ENCODE measurements at regions not wholly inside any gene's neighbourhood (a gene's known extent, or its start where the extent isn't known, plus 50 kb on each side); places are given as distances from the start of the nearest gene placed in this dataset.

- TF ChIP-seq ZSCAN18 (CRISPR knock-in tag; IDR thresholded peaks at IDR 0.05) (no peak), ATF3 (CRISPR knock-in tag; conservative IDR thresholded peaks at IDR 0.05) (no peak), ZNF138 (CRISPR knock-in tag; conservative IDR thresholded peaks at IDR 0.05) (no peak), IRF2 (CRISPR knock-in tag; IDR thresholded peaks at IDR 0.05; ENCODE audit: borderline replicate concordance, low read depth) (no peak), ZNF121 (CRISPR knock-in tag; IDR thresholded peaks at IDR 0.05) (no peak)
These were observed 221.6 kb upstream of the ASCC3 start (continued) for GRCh38 chr6:101102702-101103101.

GRCh38 chr6:101108286-101108685 lies 227.2 kb upstream of the ASCC3 start:
- DNase-seq (ENCODE audit: low spot score) (no peak), ATAC-seq (no peak)
- Mint-ChIP-seq H3K36me3 (no peaks in the 10 kb centered on the region), H3K27ac (no peak overlapping the region), H3K4me1 (no peaks in the 10 kb centered on the region), H3K9me3 (no peaks in the 10 kb centered on the region), H3K4me3 (no peak overlapping the region), H3K27me3 (ENCODE audit: low read depth) (no peaks in the 10 kb centered on the region)
- ChIA-PET CTCF (no interaction called here), POLR2A (no interaction called here)
- TF ChIP-seq SMAD4 (CRISPR knock-in tag; IDR thresholded peaks at IDR 0.05) (no peak), ZNF425 (CRISPR knock-in tag; conservative IDR thresholded peaks at IDR 0.05) (no peak), PRRX2 (CRISPR knock-in tag; IDR thresholded peaks at IDR 0.05) (no peak), TEAD4 (CRISPR knock-in tag; IDR thresholded peaks at IDR 0.05) (no peak), FOXP4 (CRISPR knock-in tag; IDR thresholded peaks at IDR 0.05) (no peak), GTF2I (CRISPR knock-in tag; conservative IDR thresholded peaks at IDR 0.05) (no peak), USF2 (CRISPR knock-in tag; IDR thresholded peaks at IDR 0.05) (no peak), ERG (CRISPR knock-in tag; IDR thresholded peaks at IDR 0.05) (no peak), PRDM15 (CRISPR knock-in tag; IDR thresholded peaks at IDR 0.05) (no peak), MYBL2 (CRISPR knock-in tag; IDR thresholded peaks at IDR 0.05) (no peak), SMAD3 (CRISPR knock-in tag; IDR thresholded peaks at IDR 0.05; ENCODE audit: borderline replicate concordance) (no peak)

All from WTC11 (cell line).